Keratinocyte (primary cell): ENCODE measurements at regions not wholly inside any gene's neighbourhood (a gene's known extent, or its start where the extent isn't known, plus 50 kb on each side); places are given as distances from the start of the nearest gene placed in this dataset.

Experiments used
- DNase-seq: peaks from one replicate; pipeline ENCODE4 v3.0.0-alpha.2; 2011; ENCODE audit warnings: low read depth, missing footprints, low spot score
- FAIRE-seq: peaks from 2 replicates; lab custom pipeline; 2011; peaks lifted over from hg19 to GRCh38; lab: Jason Lieb, UNC
- H2AFZ ChIP-seq: 2 replicates; pipeline ENCODE4 v1.6.0; 2012; ENCODE audit warnings: low read length, control low read depth, inconsistent platforms; ENCODE audit not compliant: control insufficient read depth
- H3K27ac ChIP-seq: 2 replicates; pipeline ENCODE4 v1.5.1; 2011; ENCODE audit warnings: low read length; ENCODE audit not compliant: control insufficient read depth, insufficient read depth
- H3K27me3 ChIP-seq: 3 replicates; pipeline ENCODE4 v1.6.0; 2011; ENCODE audit warnings: low read length; ENCODE audit not compliant: control insufficient read depth, insufficient read depth; ENCODE audit errors: extremely low read depth
- H3K36me3 ChIP-seq, 2 experiments: 2 replicates in 1 of 2; 3 replicates in 1 of 2; pipeline ENCODE4 v1.5.1; 2011; ENCODE audit warnings: low read length in 2 of 2, mild to moderate bottlenecking in 1 of 2; ENCODE audit not compliant: control insufficient read depth in 2 of 2, insufficient read depth in 2 of 2; ENCODE audit errors: extremely low read depth in 1 of 2
- H3K4me1 ChIP-seq: 3 replicates; pipeline ENCODE4 v1.5.1; 2011; ENCODE audit warnings: low read length; ENCODE audit not compliant: control insufficient read depth, insufficient read depth; ENCODE audit errors: extremely low read depth
- H3K4me2 ChIP-seq: 3 replicates; pipeline ENCODE4 v1.6.0; 2011; ENCODE audit warnings: low read depth, low read length; ENCODE audit not compliant: control insufficient read depth, insufficient read depth; ENCODE audit errors: extremely low read depth
- H3K4me3 ChIP-seq, 3 experiments: fragments of 200-600 bp in 1 of 3; sonication (generic) in 1 of 3; 2 replicates in 2 of 3; 3 replicates in 1 of 3; pipeline ENCODE4 v1.5.1; 2011 to 2016; ENCODE audit warnings: low read length in 3 of 3, mild to moderate bottlenecking in 3 of 3, control low read depth in 2 of 3, inconsistent platforms in 1 of 3, low read depth in 1 of 3, mixed read lengths in 1 of 3, mixed run types in 1 of 3, moderate library complexity in 1 of 3; ENCODE audit not compliant: control insufficient read depth in 2 of 3, insufficient read depth in 2 of 3; ENCODE audit errors: extremely low read depth in 1 of 3
- H3K79me2 ChIP-seq: 2 replicates; pipeline ENCODE4 v1.6.0; 2012; ENCODE audit warnings: low read length; ENCODE audit not compliant: control insufficient read depth, insufficient read depth
- H3K9ac ChIP-seq: 3 replicates; pipeline ENCODE4 v1.6.0; 2011; ENCODE audit warnings: low read length; ENCODE audit not compliant: control insufficient read depth, insufficient read depth; ENCODE audit errors: extremely low read depth
- H3K9me1 ChIP-seq: 3 replicates; pipeline ENCODE4 v1.6.0; 2011; ENCODE audit warnings: low read length; ENCODE audit not compliant: control insufficient read depth, insufficient read depth; ENCODE audit errors: extremely low read depth
- H3K9me3 ChIP-seq: 2 replicates; pipeline ENCODE4 v1.5.1; 2012; ENCODE audit warnings: low read depth, low read length; ENCODE audit not compliant: control insufficient read depth
- H4K20me1 ChIP-seq: 3 replicates; pipeline ENCODE4 v1.6.0; 2011; ENCODE audit warnings: low read length; ENCODE audit not compliant: control insufficient read depth, insufficient read depth; ENCODE audit errors: extremely low read depth
- CTCF ChIP-seq, 3 experiments: IDR thresholded peaks in 1 of 3; conservative IDR thresholded peaks in 1 of 3; optimal IDR thresholded peaks in 1 of 3; 2 replicates in 2 of 3; 3 replicates in 1 of 3; pipeline versions ENCODE3 to v1.5.1; 2011; ENCODE audit warnings: low read length in 3 of 3, mild to moderate bottlenecking in 3 of 3, moderate library complexity in 2 of 3, control low read depth in 1 of 3, inconsistent platforms in 1 of 3; ENCODE audit not compliant: insufficient read depth in 2 of 3; ENCODE audit errors: extremely low read depth in 1 of 3
- EZH2 ChIP-seq: IDR thresholded peaks from one replicate; pipeline ENCODE4 v1.6.1; 2012; ENCODE audit warnings: inconsistent platforms, mild to moderate bottlenecking, low read length, moderate library complexity
- dilution Hi-C: fragments of 300-500 bp; cut with MboI; formaldehyde crosslinking; loops from one replicate; pipeline ENCODE4 v1.7.0; 2020; ENCODE audit warnings: low sequenced_read_pairs; ENCODE audit not compliant: extremely low pct_ligation_motif_present

GRCh38 chr2:153575171-153575853 is 96.8 kb upstream of the RPRM start:
- dilution Hi-C loops: no loop called here
- TF ChIP-seq CTCF (optimal IDR thresholded peaks at IDR 0.05 in 1 of 3, IDR thresholded peaks at IDR 0.05 in 1 of 3, conservative IDR thresholded peaks at IDR 0.05 in 1 of 3; ENCODE audit: extremely low read depth in 1 of 3, insufficient read depth in 2 of 3, low read length in 3 of 3): no peak
- no peak for TF ChIP-seq EZH2

GRCh38 chr2:153584244-153584643 is 105.7 kb upstream of the RPRM start:
- Histone ChIP-seq H3K79me2 (no peaks in the 10 kb centered on the region), H3K27me3 (no peaks in the 10 kb centered on the region), H3K9me1 (no peaks in the 10 kb centered on the region), H3K4me3 (no peak overlapping the region), H3K36me3 (no peaks in the 10 kb centered on the region), H4K20me1 (no peaks in the 10 kb centered on the region), H3K4me1 (no peaks in the 10 kb centered on the region), H3K27ac (no peak overlapping the region), H3K9me3 (no peaks in the 10 kb centered on the region), H3K4me2 (no peak overlapping the region), H3K9ac (no peak overlapping the region), H2AFZ (no peak overlapping the region)
- no peak for DNase-seq
- FAIRE-seq: no peak
- dilution Hi-C loops: no loop called here
- no peak for TF ChIP-seq CTCF (optimal IDR thresholded peaks at IDR 0.05 in 1 of 3, IDR thresholded peaks at IDR 0.05 in 1 of 3, conservative IDR thresholded peaks at IDR 0.05 in 1 of 3; ENCODE audit: extremely low read depth in 1 of 3, insufficient read depth in 2 of 3, low read length in 3 of 3)

More at GRCh38 chr2:153575171-153575853, 96.8 kb upstream of the RPRM start:
- Histone ChIP-seq H3K9ac (no peak overlapping the region), H3K27me3 (no peaks in the 10 kb centered on the region), H3K79me2 (no peaks in the 10 kb centered on the region), H3K4me3 (no peak overlapping the region), H3K4me2 (no peak overlapping the region), H3K4me1 (no peaks in the 10 kb centered on the region), H3K9me1 (no peaks in the 10 kb centered on the region), H2AFZ (no peak overlapping the region), H3K9me3 (no peaks in the 10 kb centered on the region), H3K27ac (no peak overlapping the region), H4K20me1 (no peaks in the 10 kb centered on the region), H3K36me3 (no peaks in the 10 kb centered on the region)
- FAIRE-seq: no peak
- DNase-seq: no peak
